IMR-90 (cell line): ENCODE measurements at regions not wholly inside any gene's neighbourhood (a gene's known extent, or its start where the extent isn't known, plus 50 kb on each side); places are given as distances from the start of the nearest gene placed in this dataset.
"Not testable (repeated sequence)": the region's sequence is repeated elsewhere in the genome, so short reads cannot be mapped to it uniquely, and the experiment has no call there.

Experiments used
- ATAC-seq: fragments of 200-7000 bp; cut with Tn5 transposase; 2 replicates; pipeline ENCODE4 v1.9.1; 2020; ENCODE audit warnings: low read depth, mild to moderate bottlenecking, moderate library complexity
- BruUV-seq: library from RNA; stranded (reverse); fragments of 400-500 nt; replicated peaks from 2 replicates; lab custom pipeline; 2021; lab: Mats Ljungman, UMichigan
- CTCF ChIA-PET: fragments of 300-600 bp; formaldehyde crosslinking; extraction: SDS; loops from one replicate; lab custom pipeline; 2021; ENCODE audit warnings: antibody characterized with exemption; lab: Yijun Ruan, JAX
- POLR2A ChIA-PET: fragments of 300-600 bp; sonication (Branson Sonifier 250); formaldehyde crosslinking; loops from one replicate; lab custom pipeline; 2022; ENCODE audit warnings: antibody characterized with exemption; ENCODE audit not compliant: unreplicated experiment; lab: Charles Lee
- DNase-seq: peaks from one replicate; pipeline ENCODE4 v3.0.0; 2013
- H2AFZ ChIP-seq: replicated peaks from 2 replicates; pipeline ENCODE3; 2013; ENCODE audit warnings: low read length, mild to moderate bottlenecking; ENCODE audit not compliant: poor library complexity
- H2AK5ac ChIP-seq: 2 replicates; pipeline ENCODE4 v1.6.1; 2013; ENCODE audit warnings: low read depth, low read length, inconsistent platforms
- H2AK9ac ChIP-seq: replicated peaks from 2 replicates; pipeline ENCODE3; 2013; ENCODE audit warnings: mild to moderate bottlenecking, low read depth, low read length, moderate library complexity; ENCODE audit not compliant: poor library complexity
- H2BK120ac ChIP-seq: 2 replicates; pipeline ENCODE4 v1.6.1; 2013; ENCODE audit warnings: low read depth, low read length, inconsistent platforms
- H2BK15ac ChIP-seq: 3 replicates; pipeline ENCODE4 v1.6.1; 2013; ENCODE audit warnings: low read depth, low read length, inconsistent platforms
- H2BK20ac ChIP-seq: 2 replicates; pipeline ENCODE4 v1.6.1; 2013; ENCODE audit warnings: low read depth, mild to moderate bottlenecking, inconsistent platforms, low read length, moderate library complexity
- H2BK5ac ChIP-seq: 2 replicates; pipeline ENCODE4 v1.6.1; 2013; ENCODE audit warnings: mild to moderate bottlenecking, low read depth, low read length, inconsistent platforms; ENCODE audit not compliant: poor library complexity, severe bottlenecking
- H3K14ac ChIP-seq: replicated peaks from 2 replicates; pipeline ENCODE4 v1.6.1; 2013; ENCODE audit warnings: low read depth, low read length, inconsistent platforms
- H3K18ac ChIP-seq: 2 replicates; pipeline ENCODE4 v1.6.1; 2013; ENCODE audit warnings: low read depth, low read length, control low read depth
- H3K23ac ChIP-seq: 2 replicates; pipeline ENCODE4 v1.6.1; 2013; ENCODE audit warnings: low read depth, low read length, inconsistent platforms
- H3K27ac ChIP-seq: 2 replicates; pipeline ENCODE4 v1.5.1; 2013; ENCODE audit warnings: mild to moderate bottlenecking, control low read depth, low read length; ENCODE audit not compliant: insufficient read depth
- H3K27me3 ChIP-seq: 2 replicates; pipeline ENCODE4 v1.6.1; 2013; ENCODE audit warnings: low read length; ENCODE audit not compliant: control insufficient read depth, insufficient read depth
- H3K36me3 ChIP-seq: 2 replicates; pipeline ENCODE4 v1.6.1; 2013; ENCODE audit warnings: low read length, mixed read lengths; ENCODE audit not compliant: control insufficient read depth, insufficient read depth
- H3K4ac ChIP-seq: 2 replicates; pipeline ENCODE4 v1.6.1; 2013; ENCODE audit warnings: low read depth, low read length, inconsistent platforms
- H3K4me1 ChIP-seq: 2 replicates; pipeline ENCODE4 v1.6.1; 2013; ENCODE audit warnings: low read length, mixed read lengths; ENCODE audit not compliant: control insufficient read depth, insufficient read depth
- H3K4me2 ChIP-seq: 2 replicates; pipeline ENCODE4 v1.6.1; 2013; ENCODE audit warnings: low read depth, mild to moderate bottlenecking, control low read depth, low read length, moderate library complexity
- H3K4me3 ChIP-seq: 2 replicates; pipeline ENCODE4 v1.5.1; 2013; ENCODE audit warnings: low read depth, mild to moderate bottlenecking, control low read depth, low read length, moderate library complexity; ENCODE audit not compliant: insufficient read depth
- H3K56ac ChIP-seq: 2 replicates; pipeline ENCODE4 v1.6.1; 2013; ENCODE audit warnings: low read length, inconsistent platforms; ENCODE audit not compliant: insufficient read depth; ENCODE audit errors: extremely low read depth
- H3K79me1 ChIP-seq, 2 experiments: 2 replicates each; pipeline ENCODE4 v1.6.1; 2013; ENCODE audit warnings: low read length in 2 of 2, inconsistent platforms in 1 of 2, low read depth in 1 of 2
- H3K9ac ChIP-seq: 2 replicates; pipeline ENCODE4 v1.6.1; 2013; ENCODE audit warnings: low read depth, low read length, control low read depth
- H3K9me1 ChIP-seq: 2 replicates; pipeline ENCODE4 v1.6.1; 2013; ENCODE audit warnings: low read length, inconsistent platforms; ENCODE audit not compliant: insufficient read depth
- H3K9me3 ChIP-seq: 2 replicates; pipeline ENCODE4 v1.6.1; 2013; ENCODE audit warnings: low read length; ENCODE audit not compliant: control insufficient read depth, insufficient read depth
- H4K20me1 ChIP-seq: 2 replicates; pipeline ENCODE4 v1.6.1; 2013; ENCODE audit warnings: low read length, inconsistent platforms; ENCODE audit not compliant: insufficient read depth
- H4K5ac ChIP-seq: 2 replicates; pipeline ENCODE4 v1.6.1; 2013; ENCODE audit warnings: mild to moderate bottlenecking, low read depth, low read length, control low read depth
- H4K8ac ChIP-seq, 2 experiments: 2 replicates each; pipeline ENCODE4 v1.6.1; 2013; ENCODE audit warnings: low read depth in 2 of 2, low read length in 2 of 2, control low read depth in 1 of 2, inconsistent platforms in 1 of 2
- H4K91ac ChIP-seq: 2 replicates; pipeline ENCODE4 v1.6.1; 2013; ENCODE audit warnings: low read depth, low read length, inconsistent platforms; ENCODE audit not compliant: insufficient read depth
- WGBS, 2 experiments: methylation state at CpG; one replicate each; pipeline versions ENCODE4 v1.1.5 to v1.1.7; 2013; ENCODE audit warnings: missing lambda C conversion rate in 2 of 2; ENCODE audit not compliant: insufficient read length in 1 of 2; ENCODE audit errors: extremely low coverage in 2 of 2; 5-methylcytosine and 5-hydroxymethylcytosine counted together
- dilution Hi-C: fragments of 300-500 bp; cut with HindIII; formaldehyde crosslinking; loops from one replicate; pipeline ENCODE4 v1.14.3; 2018; ENCODE audit warnings: low sequenced_read_pairs; ENCODE audit not compliant: unreplicated experiment
- in situ Hi-C: fragments of 300-500 bp; cut with MboI; formaldehyde crosslinking; loops from 3 replicates; pipeline ENCODE4 v1.14.3; 2019; ENCODE audit warnings: low sequenced_read_pairs, inconsistent platforms, mixed read lengths
- intact Hi-C: fragments of 100-400 bp; cut with micrococcal nuclease; formaldehyde crosslinking; loops from 2 replicates; pipeline ENCODE4 v1.10.0; 2022

- H3K9me1 ChIP-seq, H2BK5ac ChIP-seq, H3K4ac ChIP-seq, H2AK9ac ChIP-seq, H3K9me3 ChIP-seq, intact Hi-C loops, H4K91ac ChIP-seq, in situ Hi-C loops, H3K18ac ChIP-seq, H2BK15ac ChIP-seq, H4K5ac ChIP-seq, H3K36me3 ChIP-seq, H3K4me1 ChIP-seq, BruUV-seq, H3K27ac ChIP-seq, H2BK20ac ChIP-seq, H3K9ac ChIP-seq, H3K4me3 ChIP-seq, POLR2A ChIA-PET, H3K27me3 ChIP-seq, DNase-seq, ATAC-seq, H2BK120ac ChIP-seq, CTCF ChIA-PET, H3K56ac ChIP-seq, dilution Hi-C loops, H3K79me1 ChIP-seq, H3K14ac ChIP-seq, H3K4me2 ChIP-seq, H4K20me1 ChIP-seq, H3K23ac ChIP-seq, H2AK5ac ChIP-seq, H2AFZ ChIP-seq, H4K8ac ChIP-seq: not testable (repeated sequence)
- whole genome bisulfite sequencing, 2 experiments: no CpG with 5 or more reads among the region's 29 CpGs
Measured at GRCh38 chr6:99141906-99142305, 194.2 kb upstream of the FBXL4 start.
